HG02938 (cell line): ENCODE measurements at regions not wholly inside any gene's neighbourhood (a gene's known extent, or its start where the extent isn't known, plus 50 kb on each side); places are given as distances from the start of the nearest gene placed in this dataset.
"Not testable (repeated sequence)": the region's sequence is repeated elsewhere in the genome, so short reads cannot be mapped to it uniquely, and the experiment has no call there.

Experiments used
- ATAC-seq: cut with Tn5 transposase; IDR thresholded peaks from one replicate; pipeline ENCODE4 v1.9.1; 2021; ENCODE audit warnings: mild to moderate bottlenecking, moderate library complexity; ENCODE audit not compliant: unreplicated experiment

DNA sequence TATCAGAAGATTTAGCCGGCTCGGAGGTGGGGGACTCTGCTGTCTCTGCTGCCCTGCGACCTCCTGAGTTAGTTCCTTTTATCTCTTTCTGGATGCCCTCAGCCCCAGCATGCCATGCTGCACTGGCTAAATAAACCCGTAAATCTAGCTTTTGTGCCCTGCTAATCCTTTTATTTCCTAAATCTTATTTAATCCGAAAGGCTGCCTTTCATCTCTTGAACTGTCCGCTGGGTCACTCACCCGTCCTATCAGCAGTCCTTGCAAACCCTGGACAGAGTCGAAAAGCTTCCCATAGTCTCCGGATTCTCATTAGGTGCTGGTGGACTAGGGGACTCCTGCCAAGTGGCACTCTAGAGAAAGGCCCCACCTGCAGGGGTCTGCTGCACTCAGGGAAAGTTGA, 122.0 kb upstream of the APCDD1 start:
- no peak for ATAC-seq

- ATAC-seq, result no peak
Measured at GRCh38 chr18:10336749-10337350, 117.6 kb upstream of the APCDD1 start.

- no peak for ATAC-seq
Measured at GRCh38 chr18:10340821-10341220, 113.6 kb upstream of the APCDD1 start.

- ATAC-seq, result no peak
Measured at GRCh38 chr18:10343778-10344177, 110.7 kb upstream of the APCDD1 start.

DNA sequence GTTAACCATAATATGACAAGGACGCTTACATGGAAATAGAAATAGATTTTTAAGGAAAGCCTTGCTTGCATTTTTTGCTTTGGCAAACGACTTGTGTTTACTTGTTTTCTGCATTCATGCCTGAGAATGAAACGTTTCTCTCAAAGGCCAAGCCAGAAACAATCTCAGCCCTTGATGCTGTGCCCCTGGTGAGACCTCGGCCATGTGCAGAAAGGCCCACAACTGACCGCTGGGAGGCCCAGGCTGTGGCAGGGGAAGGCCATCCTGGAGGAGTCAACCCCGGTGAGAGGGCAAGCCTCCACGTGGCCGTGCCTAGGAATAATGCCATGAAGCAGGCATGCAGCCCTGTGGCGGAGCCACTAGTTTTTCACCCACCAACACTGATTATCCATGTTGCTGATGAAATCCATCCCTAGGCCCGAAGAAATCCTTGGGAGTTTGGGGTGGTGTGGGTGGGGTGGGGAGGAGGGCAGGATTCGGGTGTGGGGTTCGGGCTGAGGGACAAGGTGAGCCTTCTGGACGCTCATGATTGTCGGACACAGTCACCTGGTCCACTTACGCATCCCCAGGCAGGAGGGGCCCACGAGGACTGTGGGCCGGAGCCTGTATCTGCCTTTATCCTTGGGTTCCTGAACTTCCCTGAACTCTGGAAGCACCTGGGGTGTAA, 107.6 kb upstream of the APCDD1 start:
- no peak for ATAC-seq

- no peak for ATAC-seq
Measured at GRCh38 chr18:10349561-10349960, 104.9 kb upstream of the APCDD1 start.

- no peak for ATAC-seq
Measured at GRCh38 chr18:10350661-10351060, 103.8 kb upstream of the APCDD1 start.

DNA sequence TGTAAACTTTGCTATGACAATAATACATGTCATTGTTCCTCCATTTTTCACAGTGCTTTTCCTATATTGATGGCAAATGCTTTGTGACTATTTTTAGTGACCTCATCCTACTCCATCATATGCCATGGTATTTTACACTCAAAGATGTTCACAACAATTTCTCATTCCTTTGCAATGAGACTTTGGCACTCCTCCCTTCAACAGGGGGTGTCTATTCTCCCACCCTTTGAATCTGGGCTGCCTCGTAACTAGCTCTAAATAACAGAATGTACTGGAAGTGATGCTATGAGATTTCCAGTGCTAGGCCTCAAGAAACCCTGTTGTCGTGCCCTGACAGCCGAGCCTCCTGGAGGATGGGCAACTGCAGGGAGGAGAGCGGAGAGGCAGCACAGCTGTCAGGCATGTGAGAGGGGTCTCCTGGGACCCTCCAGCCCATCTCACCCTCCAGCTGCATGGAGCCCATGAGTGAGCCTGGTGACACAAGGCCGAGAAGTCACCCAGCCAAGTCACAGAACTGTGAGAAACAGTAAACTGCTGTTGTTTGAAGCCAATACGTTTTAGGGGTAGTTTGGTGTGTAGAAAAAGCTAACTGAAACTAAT, 103.1 kb upstream of the APCDD1 start:
- no peak for ATAC-seq

DNA sequence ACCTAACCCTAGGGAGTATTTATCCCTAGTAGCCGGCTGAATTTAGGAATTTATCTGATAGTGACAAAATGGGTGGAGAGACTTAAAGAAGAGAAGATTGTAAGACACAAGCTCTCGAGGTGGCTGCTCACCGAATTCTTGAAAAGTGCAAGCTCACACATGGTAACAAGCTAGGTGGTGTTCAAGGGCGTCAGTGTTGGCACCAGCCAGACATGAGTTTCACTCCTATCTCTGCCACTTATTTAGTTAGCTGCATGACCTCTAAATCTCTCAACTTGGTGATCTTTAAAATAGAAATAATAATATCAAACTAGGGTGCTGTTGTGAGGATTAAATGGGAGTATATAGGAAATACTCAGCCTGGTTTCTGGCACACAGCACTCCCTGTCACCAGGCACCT, 102.6 kb upstream of the APCDD1 start:
- no peak for ATAC-seq

GRCh38 chr18:10352671-10353070, 101.8 kb upstream of the APCDD1 start:
- ATAC-seq, result no peak

- no peak for ATAC-seq
Measured at GRCh38 chr18:10353791-10354190, 100.6 kb upstream of the APCDD1 start.

GRCh38 chr18:10354241-10354811, 100.1 kb upstream of the APCDD1 start:
- ATAC-seq, result no peak

GRCh38 chr18:10354890-10355289, 99.5 kb upstream of the APCDD1 start:
- ATAC-seq, result no peak

DNA sequence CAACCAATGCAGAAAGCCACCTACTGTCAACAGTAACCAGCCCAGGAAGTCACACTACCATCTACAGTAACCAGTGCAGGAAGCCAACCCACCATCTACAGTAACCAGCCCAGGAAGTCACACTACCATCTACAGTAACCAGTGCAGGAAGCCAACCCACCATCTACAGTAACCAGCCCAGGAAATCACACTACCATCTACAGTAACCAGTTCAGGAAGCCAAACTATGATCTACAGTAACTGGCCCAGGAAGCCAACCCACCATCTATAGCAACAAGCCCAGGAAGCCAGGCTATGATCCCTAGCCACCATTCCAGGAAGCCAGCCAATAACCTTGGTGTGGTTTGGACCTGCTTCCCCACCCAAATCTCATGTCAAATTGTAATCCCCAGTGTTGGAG, 97.4 kb upstream of the APCDD1 start:
- ATAC-seq, result not testable (repeated sequence)

DNA sequence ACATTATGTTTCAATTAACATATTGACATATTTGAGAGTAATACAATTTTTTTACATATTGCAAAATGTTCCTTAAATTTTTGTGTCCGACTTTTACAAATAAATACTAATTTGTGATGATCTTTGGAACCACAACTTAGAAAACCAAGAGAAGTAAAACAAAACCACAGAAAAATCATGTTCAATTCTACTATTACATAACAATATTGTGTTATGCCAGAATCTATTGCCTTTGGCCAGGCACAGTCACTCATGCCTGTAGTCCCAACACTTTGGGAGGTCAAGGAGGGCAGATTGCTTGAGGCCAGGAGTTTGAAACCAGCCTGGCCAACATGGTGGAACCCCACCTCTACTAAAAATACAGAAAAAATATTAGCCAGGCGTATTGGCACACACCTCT, 92.8 kb upstream of the APCDD1 start:
- no peak for ATAC-seq

- no peak for ATAC-seq
Measured at GRCh38 chr18:10365021-10365500, 89.4 kb upstream of the APCDD1 start.

- ATAC-seq, result no peak
Measured at GRCh38 chr18:10365901-10366300, 88.5 kb upstream of the APCDD1 start.

- ATAC-seq, result no peak
Measured at GRCh38 chr18:10367836-10368235, 86.6 kb upstream of the APCDD1 start.

GRCh38 chr18:10368456-10369453, 85.7 kb upstream of the APCDD1 start:
- ATAC-seq, result no peak

DNA sequence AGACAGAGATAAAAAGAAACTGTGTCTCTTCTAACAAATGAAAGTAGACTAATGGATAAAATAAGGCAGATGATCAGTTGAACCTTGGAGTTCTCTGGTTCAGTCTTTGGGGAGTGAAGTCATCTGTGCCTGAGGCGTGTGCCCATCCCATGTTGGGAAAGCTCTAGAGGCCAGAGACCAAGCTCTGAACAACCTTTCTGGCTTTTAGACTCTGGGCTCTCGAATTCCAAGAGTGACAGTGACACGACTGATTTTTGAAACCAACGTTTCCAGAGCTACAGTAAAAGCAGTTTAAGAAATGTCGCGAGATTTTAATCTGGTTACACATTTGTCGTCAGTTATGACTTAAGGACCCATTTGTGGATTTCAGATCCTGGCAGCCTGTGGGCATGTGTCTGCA, 83.7 kb upstream of the APCDD1 start:
- no peak for ATAC-seq

- no peak for ATAC-seq
Measured at GRCh38 chr18:10371165-10371564, 83.3 kb upstream of the APCDD1 start.
